Activated naive CD8-positive, alpha-beta T cell (primary cell): ENCODE measurements at regions not wholly inside any gene's neighbourhood (a gene's known extent, or its start where the extent isn't known, plus 50 kb on each side); places are given as distances from the start of the nearest gene placed in this dataset.

Experiments
- H3K27ac Mint-ChIP-seq: one replicate; pipeline ENCODE4 v1.8.0; 2021; ENCODE audit warnings: mixed read lengths
- H3K27me3 Mint-ChIP-seq: one replicate; pipeline ENCODE4 v1.8.0; 2021; ENCODE audit warnings: mixed read lengths
- H3K36me3 Mint-ChIP-seq: one replicate; pipeline ENCODE4 v1.8.0; 2021; ENCODE audit warnings: mixed read lengths
- H3K4me1 Mint-ChIP-seq: one replicate; pipeline ENCODE4 v1.8.0; 2021; ENCODE audit warnings: low read depth, mixed read lengths
- H3K4me3 Mint-ChIP-seq: one replicate; pipeline ENCODE4 v1.8.0; 2021; ENCODE audit warnings: mild to moderate bottlenecking, mixed read lengths
- H3K9me3 Mint-ChIP-seq: one replicate; pipeline ENCODE4 v1.8.0; 2021; ENCODE audit warnings: low read depth, mixed read lengths

DNA sequence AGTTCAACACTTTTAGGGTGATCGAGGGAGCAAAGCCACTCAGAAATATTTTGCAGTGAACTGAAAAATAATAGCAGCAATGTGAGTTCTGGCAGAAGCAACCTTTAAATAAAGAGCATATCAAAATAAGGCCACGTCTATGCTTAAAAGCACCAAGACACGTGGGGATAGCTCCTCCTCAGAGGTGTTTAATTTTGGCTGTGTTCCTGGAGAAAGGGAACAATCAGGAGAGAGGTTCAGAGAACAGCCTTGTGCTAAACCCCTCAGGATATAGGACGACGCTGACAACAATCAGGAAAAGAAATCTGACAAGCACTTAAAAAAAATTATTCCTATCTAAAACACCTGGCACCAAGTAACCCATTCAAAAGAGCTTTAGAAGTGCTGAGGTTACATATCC, 471.9 kb upstream of the CELF2 start:
- no peaks in the 10 kb centered on the region for H3K9me3 Mint-ChIP-seq

DNA sequence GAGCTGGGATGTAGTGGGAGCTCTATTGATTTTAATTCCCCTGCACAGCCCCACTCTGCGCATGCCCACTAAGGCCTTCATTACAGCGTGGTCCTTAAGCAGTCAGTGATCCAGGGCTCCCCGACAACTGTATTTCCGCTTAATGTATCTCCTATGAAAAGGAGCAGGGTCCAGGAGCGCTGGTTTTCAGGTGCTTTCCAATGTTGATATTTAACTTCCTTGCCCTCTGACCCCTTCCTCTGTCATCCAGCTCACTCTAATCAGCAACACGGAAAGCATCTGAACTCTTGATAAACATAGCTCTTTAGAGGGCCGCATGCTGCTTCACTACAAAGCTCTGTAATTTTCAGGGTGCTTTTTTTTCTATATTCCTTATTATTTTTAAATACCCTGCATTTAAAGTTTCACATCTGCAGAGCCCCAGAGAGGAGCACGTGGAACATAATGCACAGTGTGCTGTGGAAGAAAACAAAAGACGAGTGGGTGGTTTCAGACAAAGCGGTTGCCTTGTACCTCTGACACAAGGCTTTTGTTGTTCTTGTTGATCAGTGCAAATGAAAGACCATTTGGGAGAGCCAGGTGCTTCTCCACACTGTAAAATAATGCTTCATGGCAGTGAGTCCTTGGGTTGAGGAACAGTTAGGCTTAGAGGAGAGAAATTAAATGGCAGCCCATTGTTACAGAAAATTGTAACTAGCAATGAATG, 465.9 kb upstream of the CELF2 start:
- no peak overlapping the region for H3K27ac Mint-ChIP-seq
- H3K4me3 Mint-ChIP-seq = no peak overlapping the region
- H3K27me3 Mint-ChIP-seq = peaks cover 2% of the 10 kb centered on the region
- no peaks in the 10 kb centered on the region for H3K36me3 Mint-ChIP-seq
- no peaks in the 10 kb centered on the region for H3K4me1 Mint-ChIP-seq
- H3K9me3 Mint-ChIP-seq = no peaks in the 10 kb centered on the region

More for the DNA sequence above, 471.9 kb upstream of the CELF2 start:
- H3K36me3 Mint-ChIP-seq = no peaks in the 10 kb centered on the region
- H3K27ac Mint-ChIP-seq = no peak overlapping the region
- H3K27me3 Mint-ChIP-seq = peaks cover 2% of the 10 kb centered on the region
- no peaks in the 10 kb centered on the region for H3K4me1 Mint-ChIP-seq
- no peak overlapping the region for H3K4me3 Mint-ChIP-seq

DNA sequence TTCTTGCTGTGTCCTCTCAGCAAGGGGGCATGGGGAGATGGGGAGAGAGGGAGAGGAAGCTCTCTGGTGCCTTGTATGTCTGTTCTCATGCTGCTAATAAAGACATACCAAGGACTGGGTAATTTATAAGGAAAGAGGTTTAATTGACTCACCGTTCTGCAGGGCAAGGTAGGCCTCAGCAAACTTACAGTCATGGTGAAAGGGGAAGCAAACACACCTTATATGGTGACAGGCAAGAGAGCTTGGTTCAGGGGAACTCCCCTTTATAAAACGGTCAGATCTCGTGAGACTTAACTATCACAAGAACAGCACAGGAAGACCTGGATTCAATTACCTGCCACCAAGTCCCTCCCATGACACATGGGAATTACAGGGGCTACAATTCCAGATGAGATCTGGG, 464.7 kb upstream of the CELF2 start:
- no peaks in the 10 kb centered on the region for H3K36me3 Mint-ChIP-seq
- H3K4me3 Mint-ChIP-seq = no peak overlapping the region
- no peaks in the 10 kb centered on the region for H3K4me1 Mint-ChIP-seq
- no peaks in the 10 kb centered on the region for H3K9me3 Mint-ChIP-seq
- H3K27me3 Mint-ChIP-seq = peaks cover 2% of the 10 kb centered on the region
- no peak overlapping the region for H3K27ac Mint-ChIP-seq

DNA sequence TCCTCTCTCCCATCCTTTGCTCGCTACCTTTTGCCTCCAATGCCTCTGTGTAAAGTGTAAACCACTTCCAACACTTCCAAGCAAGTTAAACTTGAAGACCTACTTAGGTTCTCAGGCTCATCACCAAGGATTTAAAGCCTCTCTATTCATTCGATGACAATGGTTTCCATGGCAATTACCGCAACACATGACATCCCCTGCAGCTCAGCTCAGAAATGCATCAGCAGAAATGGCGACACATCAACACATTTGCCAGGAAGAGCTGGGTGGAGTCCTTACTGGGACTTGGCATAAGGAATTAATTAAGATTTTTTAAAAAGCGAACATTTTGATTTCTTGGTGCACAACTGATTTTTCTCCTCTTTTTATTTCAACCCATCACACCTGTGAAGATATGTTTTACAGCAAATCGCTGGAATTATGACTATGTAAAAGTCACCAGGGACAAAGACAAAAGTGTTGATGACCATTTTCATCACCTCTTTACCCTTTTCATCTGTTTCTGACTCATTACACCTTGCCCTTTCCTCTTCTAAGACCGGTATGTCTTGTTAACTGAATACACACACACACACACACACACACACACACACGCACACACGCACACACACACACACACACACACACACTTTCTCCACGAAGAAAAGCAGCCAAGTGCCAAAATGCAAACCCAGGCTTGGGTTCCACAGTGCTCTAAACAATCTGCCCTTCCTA, 453.4 kb upstream of the CELF2 start:
- no peak overlapping the region for H3K27ac Mint-ChIP-seq
- H3K36me3 Mint-ChIP-seq = no peaks in the 10 kb centered on the region
- peaks cover 5% of the 10 kb centered on the region for H3K9me3 Mint-ChIP-seq
- H3K4me1 Mint-ChIP-seq = no peaks in the 10 kb centered on the region
- peaks cover 19% of the 10 kb centered on the region for H3K27me3 Mint-ChIP-seq
- H3K4me3 Mint-ChIP-seq = no peak overlapping the region

DNA sequence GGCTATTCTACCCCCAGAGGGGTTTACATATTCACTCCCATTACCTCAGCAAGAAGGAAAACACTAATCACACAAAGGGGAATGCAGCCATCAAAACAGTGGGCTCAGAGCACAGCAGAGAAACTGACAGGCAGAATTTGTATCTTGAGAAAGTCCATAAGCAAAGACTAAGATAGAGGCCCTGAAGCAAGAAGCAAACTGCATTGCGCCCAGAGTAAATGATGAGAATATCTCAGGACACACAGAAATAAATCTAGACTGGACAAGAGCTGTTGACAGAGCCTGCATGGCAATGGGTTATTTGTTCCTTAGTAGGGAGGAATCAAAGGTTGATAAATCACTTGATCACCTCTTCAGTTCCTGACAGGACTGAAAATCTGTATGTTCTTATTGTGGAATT, 440.7 kb upstream of the CELF2 start:
- no peak overlapping the region for H3K4me3 Mint-ChIP-seq
- no peak overlapping the region for H3K27ac Mint-ChIP-seq
- no peaks in the 10 kb centered on the region for H3K36me3 Mint-ChIP-seq
- H3K9me3 Mint-ChIP-seq = no peaks in the 10 kb centered on the region
- H3K4me1 Mint-ChIP-seq = no peaks in the 10 kb centered on the region
- peaks cover 20% of the 10 kb centered on the region for H3K27me3 Mint-ChIP-seq

DNA sequence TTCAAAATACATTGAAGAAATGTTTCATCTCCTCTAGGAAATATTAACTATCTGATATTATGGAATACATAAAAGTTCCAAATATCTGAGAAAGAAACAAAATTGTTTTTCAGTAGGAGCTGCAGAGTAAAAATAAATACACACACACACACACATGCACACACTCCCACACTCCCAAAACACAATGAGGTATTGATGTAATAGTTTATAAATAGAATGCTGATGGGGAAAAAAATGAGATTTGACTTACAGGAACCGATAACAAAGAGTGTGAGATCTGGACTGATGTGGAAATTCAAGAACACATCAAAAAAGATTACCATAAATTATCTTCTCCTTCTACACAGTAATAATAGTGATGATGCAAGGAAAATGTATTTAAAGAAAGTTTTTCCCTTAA, 438.0 kb upstream of the CELF2 start:
- Mint-ChIP-seq H3K36me3 (no peaks in the 10 kb centered on the region), H3K27me3 (peaks cover 18% of the 10 kb centered on the region), H3K4me1 (no peaks in the 10 kb centered on the region), H3K9me3 (no peaks in the 10 kb centered on the region), H3K4me3 (no peak overlapping the region), H3K27ac (no peak overlapping the region)

DNA sequence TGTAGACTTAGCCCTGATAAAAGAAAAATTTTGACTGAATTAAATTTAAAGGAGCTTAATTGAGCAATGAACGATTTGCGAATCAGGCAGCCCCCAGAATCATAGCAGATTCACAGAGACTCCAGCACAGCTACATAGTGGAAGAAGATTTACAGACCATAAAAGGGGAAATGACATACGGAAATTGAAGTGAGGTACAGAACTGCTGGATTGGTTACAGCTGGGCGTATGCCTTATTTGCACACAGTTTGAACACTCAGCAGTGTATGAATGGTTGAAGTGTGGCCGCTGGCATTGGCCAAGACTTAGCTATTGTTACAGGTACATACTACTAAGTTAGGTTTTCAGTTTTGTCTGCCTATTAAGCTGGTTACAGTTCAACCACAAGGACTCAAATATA, 433.5 kb upstream of the CELF2 start:
- H3K36me3 Mint-ChIP-seq = no peaks in the 10 kb centered on the region
- peaks cover 2% of the 10 kb centered on the region for H3K4me1 Mint-ChIP-seq
- H3K4me3 Mint-ChIP-seq = no peak overlapping the region
- no peak overlapping the region for H3K27ac Mint-ChIP-seq
- H3K27me3 Mint-ChIP-seq = peaks cover 13% of the 10 kb centered on the region
- no peaks in the 10 kb centered on the region for H3K9me3 Mint-ChIP-seq

DNA sequence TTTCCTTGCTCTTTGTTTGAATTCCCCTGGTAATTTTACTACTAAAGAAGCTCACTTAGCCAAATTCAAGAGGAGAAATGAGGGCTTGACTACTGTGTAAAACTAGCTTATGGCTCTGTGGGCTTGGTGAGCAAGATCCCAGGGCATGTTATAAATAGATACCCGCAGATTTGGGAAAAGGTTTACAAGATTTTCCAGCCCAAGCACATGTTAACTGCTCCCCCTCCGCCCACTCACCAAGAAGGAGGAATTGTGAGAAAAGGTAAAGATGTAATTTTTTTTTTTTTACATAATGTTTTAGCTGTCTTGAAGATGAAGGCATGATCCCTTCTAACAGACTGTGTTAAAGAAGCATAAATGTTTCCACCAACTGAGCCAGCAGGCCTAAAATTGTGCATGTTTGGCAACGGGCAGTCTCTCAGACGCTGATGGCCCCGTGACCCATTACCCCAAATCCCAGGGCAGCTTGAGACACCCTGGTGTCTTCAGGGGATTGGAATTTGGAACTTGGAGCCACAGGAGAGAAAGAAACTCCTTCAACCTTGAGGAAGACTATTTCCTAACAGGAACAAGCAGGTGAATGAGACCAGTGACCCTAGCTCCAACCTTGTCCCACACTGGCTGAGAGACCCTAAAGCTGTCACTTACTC, 429.8 kb upstream of the CELF2 start:
- H3K36me3 Mint-ChIP-seq = no peaks in the 10 kb centered on the region
- no peak overlapping the region for H3K27ac Mint-ChIP-seq
- H3K9me3 Mint-ChIP-seq = no peaks in the 10 kb centered on the region
- H3K27me3 Mint-ChIP-seq = peaks cover 12% of the 10 kb centered on the region
- H3K4me3 Mint-ChIP-seq = no peak overlapping the region
- H3K4me1 Mint-ChIP-seq = peaks cover 4% of the 10 kb centered on the region

DNA sequence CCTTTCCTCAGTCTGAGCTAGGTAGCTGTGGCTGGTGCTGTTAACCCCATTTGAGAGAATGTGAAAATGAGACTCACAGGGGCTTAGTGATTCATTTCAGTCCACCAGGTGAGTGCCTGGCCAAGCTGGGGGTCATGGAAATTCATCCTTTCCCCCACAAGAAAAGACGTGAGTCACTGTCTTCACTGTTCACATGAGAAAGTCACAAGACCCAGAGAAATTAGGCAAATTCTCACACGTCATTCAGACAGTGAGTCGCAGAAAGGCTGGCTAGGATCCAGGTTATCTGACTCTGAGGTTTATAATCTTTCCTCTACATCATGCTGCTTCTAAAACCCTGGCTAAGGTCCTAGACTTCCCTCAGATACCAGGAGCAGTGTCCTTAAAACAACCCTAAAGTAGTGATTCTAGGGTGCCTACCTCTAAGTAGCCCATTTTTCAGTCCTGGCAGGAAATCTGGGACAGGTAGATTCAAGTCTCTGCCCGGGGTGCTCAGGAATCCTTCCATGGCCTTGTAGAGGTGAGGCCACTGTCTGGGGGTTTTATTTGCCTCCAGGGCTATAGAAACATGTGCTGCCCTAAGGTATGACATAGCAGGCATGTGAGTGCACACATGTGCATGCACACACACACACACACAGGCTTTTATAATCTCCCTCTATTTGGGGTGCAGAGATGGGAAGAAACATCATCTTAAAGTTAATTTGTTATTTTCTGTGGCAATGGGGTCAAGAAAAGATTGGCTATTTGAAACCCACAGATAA, 427.9 kb upstream of the CELF2 start:
- Mint-ChIP-seq H3K4me3 (no peak overlapping the region), H3K36me3 (no peaks in the 10 kb centered on the region), H3K9me3 (no peaks in the 10 kb centered on the region), H3K4me1 (peaks cover 4% of the 10 kb centered on the region), H3K27ac (no peak overlapping the region), H3K27me3 (peaks cover 10% of the 10 kb centered on the region)

DNA sequence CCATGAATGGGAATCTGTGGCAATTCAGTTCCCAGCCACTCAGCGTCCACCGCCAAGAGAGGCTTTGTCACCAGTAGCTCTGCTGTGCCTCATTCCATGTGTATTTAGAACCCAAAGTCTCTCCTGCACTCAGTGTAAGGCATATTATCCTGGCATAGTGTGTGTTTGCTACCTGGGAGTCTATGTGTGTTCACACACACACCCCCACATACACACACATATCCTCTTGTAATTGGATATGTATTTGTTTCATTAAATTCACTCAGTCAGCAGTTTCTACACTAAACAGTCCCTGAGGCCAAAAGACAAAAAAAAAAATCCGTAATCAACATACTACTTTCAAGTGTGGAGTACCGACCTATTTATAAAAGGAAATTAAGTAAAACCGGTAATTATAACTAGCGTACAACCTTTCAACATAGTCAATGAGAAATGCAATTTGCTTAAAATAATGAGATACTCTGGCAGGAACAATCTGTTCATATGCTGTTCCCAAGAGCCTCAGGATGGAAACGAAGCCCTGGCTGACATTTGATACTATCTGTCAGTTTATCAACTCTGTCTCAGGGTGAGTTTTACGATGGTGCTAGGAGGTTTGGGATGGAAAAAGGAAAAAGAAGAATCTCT, 425.8 kb upstream of the CELF2 start:
- peaks cover 4% of the 10 kb centered on the region for H3K4me1 Mint-ChIP-seq
- H3K9me3 Mint-ChIP-seq = no peaks in the 10 kb centered on the region
- H3K36me3 Mint-ChIP-seq = no peaks in the 10 kb centered on the region
- H3K27me3 Mint-ChIP-seq = peaks cover 10% of the 10 kb centered on the region
- H3K4me3 Mint-ChIP-seq = no peak overlapping the region
- no peak overlapping the region for H3K27ac Mint-ChIP-seq

DNA sequence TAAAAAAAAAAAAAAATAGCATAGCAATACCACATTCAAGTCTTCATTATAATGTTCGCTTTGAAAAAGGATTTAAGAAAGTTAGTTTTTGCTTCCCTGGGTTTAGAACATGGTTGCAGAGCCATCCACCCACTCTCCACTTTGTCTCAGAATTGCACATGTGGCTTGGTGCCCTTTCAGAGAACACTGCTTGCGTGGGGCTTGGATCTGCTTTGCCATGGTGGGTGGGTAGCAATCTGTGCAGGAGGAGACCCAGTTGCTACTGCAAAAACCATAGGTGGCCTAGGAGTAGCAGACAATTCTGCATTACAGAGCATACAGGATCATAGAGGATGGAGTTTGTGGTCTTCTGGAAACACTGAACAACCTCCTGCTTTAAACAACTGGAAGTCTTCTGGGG, 421.4 kb upstream of the CELF2 start:
- Mint-ChIP-seq H3K27ac (no peak overlapping the region), H3K27me3 (peaks cover 5% of the 10 kb centered on the region), H3K4me1 (no peaks in the 10 kb centered on the region), H3K4me3 (no peak overlapping the region), H3K36me3 (no peaks in the 10 kb centered on the region), H3K9me3 (no peaks in the 10 kb centered on the region)

DNA sequence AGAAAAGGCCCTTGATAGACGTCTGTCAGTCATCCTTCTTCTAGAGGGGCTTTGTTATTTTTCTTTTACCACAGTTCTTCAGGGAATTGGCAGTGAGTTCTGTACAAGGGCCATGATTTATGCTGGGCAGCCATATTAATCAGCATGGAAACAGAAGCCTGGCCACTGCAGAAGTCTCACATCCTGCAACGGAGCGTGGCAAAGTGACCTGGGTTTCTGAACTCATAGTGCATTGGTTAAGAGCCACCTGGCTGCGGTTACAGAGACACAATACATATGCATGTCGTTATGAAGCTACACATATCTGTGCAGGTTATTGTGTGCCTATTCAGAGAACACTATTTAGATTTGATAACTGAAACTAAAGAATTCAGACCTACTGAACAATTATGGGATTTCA, 419.4 kb upstream of the CELF2 start:
- Mint-ChIP-seq H3K27ac (no peak overlapping the region), H3K36me3 (no peaks in the 10 kb centered on the region), H3K27me3 (peaks cover 8% of the 10 kb centered on the region), H3K9me3 (no peaks in the 10 kb centered on the region), H3K4me3 (no peak overlapping the region), H3K4me1 (no peaks in the 10 kb centered on the region)

DNA sequence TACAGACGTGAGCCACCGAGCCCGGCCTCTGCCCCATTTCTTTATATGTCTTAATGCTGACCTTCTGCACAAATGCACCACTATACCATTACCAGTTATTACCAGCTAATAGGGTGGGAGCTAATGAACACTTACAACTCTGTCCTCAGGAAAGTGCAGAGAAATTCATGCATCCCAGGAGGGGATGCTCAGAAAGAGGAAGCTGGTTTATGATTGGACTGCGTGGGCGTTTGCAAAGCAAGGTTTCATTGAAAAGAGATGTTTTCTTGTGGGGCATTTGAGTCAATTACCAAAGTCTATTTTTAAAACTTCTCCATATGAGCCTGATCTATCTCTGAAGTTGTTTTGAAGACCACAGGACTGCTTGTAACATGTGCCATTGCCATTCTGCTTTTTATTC, 417.7 kb upstream of the CELF2 start:
- Mint-ChIP-seq H3K27ac (no peak overlapping the region), H3K4me1 (no peaks in the 10 kb centered on the region)

DNA sequence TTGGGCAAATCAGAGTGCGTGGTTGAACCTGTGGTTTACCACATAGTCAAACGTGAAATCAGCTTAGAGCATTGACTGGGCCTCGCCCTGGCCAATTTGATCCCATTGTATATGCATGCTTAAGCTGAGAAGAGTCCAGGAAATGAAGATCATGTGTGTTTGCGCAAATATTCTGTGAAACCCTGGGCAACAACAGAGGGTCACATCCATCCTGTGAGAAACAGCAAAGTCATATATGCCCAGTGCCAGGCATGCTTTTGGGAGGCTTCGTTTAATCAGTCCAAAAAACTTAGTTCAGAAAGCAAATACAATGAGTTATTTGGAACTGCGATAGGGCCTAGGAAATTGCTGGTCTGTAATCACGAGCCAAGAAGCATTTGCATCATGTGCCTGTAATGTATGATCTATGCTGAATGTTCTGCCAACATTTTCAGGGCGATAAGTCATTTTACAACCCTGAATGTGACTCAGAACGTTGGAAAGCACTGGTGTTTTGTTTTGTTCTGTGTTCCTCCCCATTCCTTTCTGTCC, 412.1 kb upstream of the CELF2 start:
- Mint-ChIP-seq H3K4me3 (no peak overlapping the region), H3K36me3 (peaks cover 3% of the 10 kb centered on the region), H3K27me3 (peaks cover 6% of the 10 kb centered on the region)

More for the DNA sequence above, 417.7 kb upstream of the CELF2 start:
- Mint-ChIP-seq H3K27me3 (peaks cover 8% of the 10 kb centered on the region), H3K36me3 (peaks cover 3% of the 10 kb centered on the region), H3K4me3 (no peak overlapping the region), H3K9me3 (no peaks in the 10 kb centered on the region)

More for the DNA sequence above, 412.1 kb upstream of the CELF2 start:
- no peaks in the 10 kb centered on the region for H3K4me1 Mint-ChIP-seq
- no peak overlapping the region for H3K27ac Mint-ChIP-seq
- H3K9me3 Mint-ChIP-seq = no peaks in the 10 kb centered on the region
